ENCODE measurements at regions not wholly inside any gene's neighbourhood (a gene's known extent, or its start where the extent isn't known, plus 50 kb on each side); places are given as distances from the start of the nearest gene placed in this dataset.

- no peaks in the 10 kb centered on the region for H3K36me3 ChIP-seq (ENCODE audit: control insufficient read depth, insufficient read depth, low read length)
- DNase-seq (ENCODE audit: extremely low read depth, insufficient read length) = no peak
- no peak for TF ChIP-seq CTCF (IDR thresholded peaks at IDR 0.05; ENCODE audit: insufficient read depth, low read length, poor library complexity, severe bottlenecking)
- no peaks in the 10 kb centered on the region for H3K27me3 ChIP-seq (replicated peaks; ENCODE audit: control insufficient read depth, insufficient read depth, low read length)
- no peak overlapping the region for H3K4me3 ChIP-seq (replicated peaks; ENCODE audit: low read depth, low read length)
Measured at GRCh38 chr2:200185628-200186000, 120.9 kb upstream of the SPATS2L start.

GRCh38 chr2:200186002-200186401, 120.5 kb upstream of the SPATS2L start:
- Histone ChIP-seq H3K4me3 (replicated peaks; ENCODE audit: low read depth, low read length) (no peak overlapping the region), H3K36me3 (ENCODE audit: control insufficient read depth, insufficient read depth, low read length) (no peaks in the 10 kb centered on the region), H3K27me3 (replicated peaks; ENCODE audit: control insufficient read depth, insufficient read depth, low read length) (no peaks in the 10 kb centered on the region)
- no peak for DNase-seq (ENCODE audit: extremely low read depth, insufficient read length)
- no peak for TF ChIP-seq CTCF (IDR thresholded peaks at IDR 0.05; ENCODE audit: insufficient read depth, low read length, poor library complexity, severe bottlenecking)

GRCh38 chr2:200188876-200189275, 117.6 kb upstream of the SPATS2L start:
- Histone ChIP-seq H3K36me3 (ENCODE audit: control insufficient read depth, insufficient read depth, low read length) (no peaks in the 10 kb centered on the region), H3K27me3 (replicated peaks; ENCODE audit: control insufficient read depth, insufficient read depth, low read length) (no peaks in the 10 kb centered on the region), H3K4me3 (replicated peaks; ENCODE audit: low read depth, low read length) (no peak overlapping the region)
- no peak for DNase-seq (ENCODE audit: extremely low read depth, insufficient read length)
- no peak for TF ChIP-seq CTCF (IDR thresholded peaks at IDR 0.05; ENCODE audit: insufficient read depth, low read length, poor library complexity, severe bottlenecking)

- no peak overlapping the region for H3K4me3 ChIP-seq (replicated peaks; ENCODE audit: low read depth, low read length)
- H3K27me3 ChIP-seq (replicated peaks; ENCODE audit: control insufficient read depth, insufficient read depth, low read length) = no peaks in the 10 kb centered on the region
- H3K36me3 ChIP-seq (ENCODE audit: control insufficient read depth, insufficient read depth, low read length) = no peaks in the 10 kb centered on the region
- DNase-seq (ENCODE audit: extremely low read depth, insufficient read length) = no peak
- TF ChIP-seq CTCF (IDR thresholded peaks at IDR 0.05; ENCODE audit: insufficient read depth, low read length, poor library complexity, severe bottlenecking) = no peak
Measured at GRCh38 chr2:200189964-200190363, 116.5 kb upstream of the SPATS2L start.

- Histone ChIP-seq H3K36me3 (ENCODE audit: control insufficient read depth, insufficient read depth, low read length) (no peaks in the 10 kb centered on the region), H3K27me3 (replicated peaks; ENCODE audit: control insufficient read depth, insufficient read depth, low read length) (no peaks in the 10 kb centered on the region), H3K4me3 (replicated peaks; ENCODE audit: low read depth, low read length) (no peak overlapping the region)
- no peak for TF ChIP-seq CTCF (IDR thresholded peaks at IDR 0.05; ENCODE audit: insufficient read depth, low read length, poor library complexity, severe bottlenecking)
- DNase-seq (ENCODE audit: extremely low read depth, insufficient read length) = no peak
Measured at GRCh38 chr2:200193331-200193730, 113.2 kb upstream of the SPATS2L start.

GRCh38 chr2:200193791-200194190, 112.7 kb upstream of the SPATS2L start:
- no peak for TF ChIP-seq CTCF (IDR thresholded peaks at IDR 0.05; ENCODE audit: insufficient read depth, low read length, poor library complexity, severe bottlenecking)
- no peaks in the 10 kb centered on the region for H3K27me3 ChIP-seq (replicated peaks; ENCODE audit: control insufficient read depth, insufficient read depth, low read length)
- DNase-seq (ENCODE audit: extremely low read depth, insufficient read length) = no peak
- H3K4me3 ChIP-seq (replicated peaks; ENCODE audit: low read depth, low read length) = no peak overlapping the region
- H3K36me3 ChIP-seq (ENCODE audit: control insufficient read depth, insufficient read depth, low read length) = no peaks in the 10 kb centered on the region

Data from GM06990 (cell line).